ENCODE measurements at regions not wholly inside any gene's neighbourhood (a gene's known extent, or its start where the extent isn't known, plus 50 kb on each side); places are given as distances from the start of the nearest gene placed in this dataset.

DNA sequence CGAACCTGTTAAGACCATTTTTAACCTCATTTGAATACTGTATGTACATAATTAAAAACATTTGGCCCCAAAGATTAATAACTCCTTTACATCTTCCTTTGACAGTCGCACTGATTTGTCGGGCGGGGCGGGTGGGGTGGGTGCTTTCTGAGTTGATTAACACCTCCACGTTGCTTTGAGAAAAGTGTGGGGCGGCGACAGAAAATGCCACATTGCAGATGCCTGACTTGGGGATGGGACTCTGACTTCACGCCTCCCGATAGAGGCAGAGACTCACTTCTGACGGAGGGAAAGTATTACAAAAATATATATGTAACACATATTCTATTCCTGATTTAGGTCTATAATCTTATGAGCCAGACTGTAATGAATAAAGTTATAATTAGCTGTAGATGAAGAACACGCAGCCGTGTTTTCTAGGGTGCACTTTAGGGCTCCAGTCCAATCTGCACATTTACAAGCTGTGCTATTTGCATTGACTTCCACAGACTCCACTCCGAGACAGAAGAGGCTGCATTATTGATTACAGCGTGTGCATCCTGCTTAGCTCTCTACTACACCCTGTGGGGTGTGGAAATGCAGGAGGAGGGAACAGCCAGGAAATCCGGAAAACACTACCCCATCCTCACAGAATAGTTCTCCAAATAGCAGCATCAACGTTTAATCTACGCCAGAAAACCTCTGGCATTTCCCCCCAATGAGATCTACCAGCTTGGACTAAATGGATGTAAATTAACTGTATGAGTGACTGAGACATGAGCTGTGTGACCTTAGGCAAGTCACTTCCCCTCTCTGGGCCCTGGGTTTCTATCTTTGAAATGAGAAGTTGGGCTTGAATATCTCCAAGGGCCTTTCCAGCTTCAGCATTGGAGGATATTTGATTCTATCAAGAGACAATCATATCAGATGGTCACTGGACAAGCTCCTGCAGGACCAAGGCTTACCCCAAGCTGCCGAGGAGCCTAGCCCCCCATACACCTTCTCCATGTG, 308.0 kb downstream of the RRAGC start:
- DNase-seq (ENCODE audit: low read depth in 1 of 2, low spot score in 1 of 2) = no peak

- DNase-seq (ENCODE audit: low read depth in 1 of 2, low spot score in 1 of 2) = no peak
Observed at GRCh38 chr1:38549191-38549590, 310.4 kb downstream of the RRAGC start.

DNA sequence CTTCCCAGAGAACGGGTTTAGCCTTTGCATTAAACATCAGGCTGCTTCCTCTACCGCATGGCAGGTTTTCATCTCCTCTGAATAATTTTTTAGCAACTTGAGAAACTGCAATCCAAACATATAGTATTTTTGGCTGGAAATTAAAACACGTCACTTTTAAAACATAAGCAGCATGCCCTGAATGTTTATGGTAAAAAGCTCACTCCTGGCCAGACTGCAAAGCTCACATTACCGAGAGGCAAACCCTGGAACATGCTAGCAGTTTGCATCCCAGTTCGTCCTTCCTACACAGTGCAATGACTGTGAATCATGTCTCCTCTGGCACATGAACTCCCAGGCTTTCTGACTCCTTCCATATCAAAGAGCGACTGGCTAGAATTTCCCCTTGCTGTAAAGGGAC, 312.3 kb downstream of the RRAGC start:
- DNase-seq (ENCODE audit: low read depth in 1 of 2, low spot score in 1 of 2) = no peak

DNA sequence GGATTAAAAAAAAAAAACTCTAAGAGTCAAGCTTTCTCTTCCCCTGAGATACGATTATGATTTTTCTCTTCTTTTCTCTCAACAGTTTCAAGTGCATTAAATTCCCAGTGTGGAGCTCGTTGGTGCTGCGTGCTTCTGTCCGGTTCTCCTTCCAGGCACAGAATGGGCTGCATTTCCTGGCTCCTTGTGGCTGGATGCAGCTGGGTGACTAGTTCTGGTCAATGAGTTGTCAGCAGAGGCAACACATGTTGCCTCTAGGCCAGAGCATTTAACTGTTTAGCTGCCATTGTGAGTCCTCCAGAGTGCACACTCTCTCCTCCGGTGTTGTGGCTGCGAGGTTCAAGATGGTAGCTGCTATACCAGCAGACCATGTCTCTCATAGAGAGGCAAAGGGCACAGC, 312.9 kb downstream of the RRAGC start:
- no peak for DNase-seq (ENCODE audit: low read depth in 1 of 2, low spot score in 1 of 2)

- DNase-seq (ENCODE audit: low read depth in 1 of 2, low spot score in 1 of 2) = no peak
Observed at GRCh38 chr1:38541223-38541622, 318.3 kb downstream of the RRAGC start.

GRCh38 chr1:38539931-38540330, 319.6 kb downstream of the RRAGC start:
- DNase-seq (ENCODE audit: low read depth in 1 of 2, low spot score in 1 of 2) = no peak

DNA sequence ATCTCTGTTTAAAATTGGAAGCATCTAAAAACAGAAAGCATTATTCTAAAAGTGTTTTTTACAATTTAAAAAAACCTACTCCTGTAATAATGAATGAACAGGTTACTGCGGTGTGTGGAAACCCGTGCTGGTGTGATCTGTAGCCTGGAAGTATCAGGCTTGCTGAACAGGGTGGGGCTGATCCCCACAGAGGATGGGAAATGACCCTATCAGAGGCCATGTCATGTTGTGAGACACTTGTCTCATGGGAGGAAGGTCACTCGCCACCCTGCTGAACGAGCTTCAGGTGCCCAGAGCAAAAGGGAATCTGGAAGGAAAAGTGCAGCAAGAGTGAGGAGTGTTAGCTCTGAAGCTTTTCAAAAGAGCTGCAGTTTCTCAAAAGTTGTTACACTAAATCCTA, 320.7 kb downstream of the RRAGC start:
- no peak for DNase-seq (ENCODE audit: low read depth in 1 of 2, low spot score in 1 of 2)

DNA sequence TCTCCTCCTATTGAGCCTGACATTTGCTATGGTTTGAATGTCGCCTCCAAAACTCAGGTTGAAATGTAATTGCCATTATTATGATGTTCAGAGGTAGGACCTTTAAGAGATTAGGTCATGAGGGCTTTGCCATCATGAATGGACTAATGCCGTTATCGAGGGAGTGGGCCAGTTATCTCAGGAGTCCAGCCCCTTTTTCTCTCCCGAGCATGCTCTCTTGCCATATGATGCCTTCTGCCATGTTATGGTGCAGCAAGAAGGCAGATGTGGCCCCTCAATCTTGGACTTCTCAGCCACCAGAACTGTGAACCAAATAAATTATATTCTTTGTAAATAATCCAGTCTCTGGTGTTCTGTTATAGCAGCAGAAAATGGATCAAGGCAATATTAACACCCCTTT, 323.5 kb downstream of the RRAGC start:
- DNase-seq (ENCODE audit: low read depth in 1 of 2, low spot score in 1 of 2) = no peak

DNA sequence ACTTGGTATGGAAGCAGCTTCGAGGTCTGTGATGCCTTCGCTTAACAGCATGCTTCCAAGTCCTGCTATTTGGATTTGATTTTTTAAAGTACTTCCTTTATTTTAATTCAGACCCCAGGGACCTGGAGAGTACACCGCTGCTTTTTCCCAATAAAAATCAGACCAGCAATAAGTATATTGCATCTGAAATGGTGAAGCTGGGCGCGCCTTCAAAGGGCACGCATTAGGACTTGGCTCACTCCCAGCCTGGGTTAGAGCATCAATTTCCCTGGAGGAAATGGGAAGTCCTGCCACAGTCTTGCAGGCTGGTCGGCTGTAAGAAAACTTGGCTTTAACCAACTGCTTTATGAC, 325.1 kb downstream of the RRAGC start:
- no peak for DNase-seq (ENCODE audit: low read depth in 1 of 2, low spot score in 1 of 2)

DNA sequence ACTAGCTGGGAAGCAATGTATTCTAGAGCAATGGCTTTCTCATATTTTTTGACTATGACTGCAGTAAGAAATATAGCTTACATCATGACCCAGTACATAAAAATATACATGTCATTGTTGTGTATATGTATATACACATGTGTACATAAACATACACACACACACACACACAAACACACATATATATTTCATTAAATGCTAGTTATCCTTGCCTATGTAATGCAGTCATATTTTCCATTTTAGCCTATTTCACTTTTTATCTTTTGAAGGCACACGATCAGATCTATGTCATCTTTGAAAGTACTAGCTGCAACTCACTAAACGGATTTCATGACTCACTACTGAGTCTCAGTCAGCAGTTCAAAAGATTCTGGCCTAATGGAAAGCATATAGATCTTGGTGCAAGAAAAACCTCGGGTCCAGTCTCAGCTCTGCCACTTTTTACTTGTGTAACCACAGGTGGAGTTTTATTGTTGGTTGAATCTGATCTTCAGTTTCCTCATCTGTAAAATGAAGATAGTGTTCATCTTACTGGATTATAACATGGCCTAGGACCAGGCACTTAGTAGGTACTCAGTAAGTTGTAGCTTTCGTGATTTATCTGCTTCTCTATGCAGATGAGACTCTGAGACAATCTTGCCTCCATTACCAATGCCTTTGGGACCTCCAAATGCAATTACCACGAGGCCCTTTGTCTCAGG, 325.6 kb downstream of the RRAGC start:
- DNase-seq (ENCODE audit: low read depth in 1 of 2, low spot score in 1 of 2) = peak in 1 of 2 donors; percentile 24

DNA sequence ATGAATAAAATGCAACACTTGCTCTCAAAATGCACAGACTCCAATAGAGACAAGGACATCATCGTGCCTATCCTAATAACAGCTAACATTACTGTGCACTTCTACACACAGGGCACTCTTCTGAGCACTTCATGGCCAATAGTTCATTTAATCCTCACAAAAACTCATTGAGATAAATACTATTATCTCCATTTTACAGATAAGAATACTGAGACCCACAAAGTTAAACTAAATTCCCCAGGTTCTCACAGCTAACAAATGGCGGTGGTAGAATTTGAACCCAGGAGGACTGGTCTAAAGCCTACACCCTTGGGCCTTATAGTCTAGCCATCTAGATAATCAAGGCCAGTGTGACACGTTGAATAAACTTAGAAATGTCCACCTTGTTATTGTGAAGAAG, 328.6 kb downstream of the RRAGC start:
- DNase-seq (ENCODE audit: low read depth in 1 of 2, low spot score in 1 of 2) = no peak

- DNase-seq (ENCODE audit: low read depth in 1 of 2, low spot score in 1 of 2) = no peak
Observed at GRCh38 chr1:38529946-38530345, 329.6 kb downstream of the RRAGC start.

- DNase-seq (ENCODE audit: low read depth in 1 of 2, low spot score in 1 of 2) = no peak
Observed at GRCh38 chr1:38529391-38529790, 330.2 kb downstream of the RRAGC start.

- no peak for DNase-seq (ENCODE audit: low read depth in 1 of 2, low spot score in 1 of 2)
Observed at GRCh38 chr1:38528623-38529022, 330.9 kb downstream of the RRAGC start.

- DNase-seq (ENCODE audit: low read depth in 1 of 2, low spot score in 1 of 2) = peak in 1 of 2 donors; percentile 59
Observed at GRCh38 chr1:38527373-38527966, 332.1 kb downstream of the RRAGC start.

- DNase-seq (ENCODE audit: low read depth in 1 of 2, low spot score in 1 of 2) = no peak
Observed at GRCh38 chr1:38526046-38526445, 333.5 kb downstream of the RRAGC start.

- DNase-seq (ENCODE audit: low read depth in 1 of 2, low spot score in 1 of 2) = no peak
Observed at GRCh38 chr1:38525343-38526043, 334.1 kb downstream of the RRAGC start.

- DNase-seq (ENCODE audit: low read depth in 1 of 2, low spot score in 1 of 2) = no peak
Observed at GRCh38 chr1:38524025-38524641, 335.4 kb downstream of the RRAGC start.

DNA sequence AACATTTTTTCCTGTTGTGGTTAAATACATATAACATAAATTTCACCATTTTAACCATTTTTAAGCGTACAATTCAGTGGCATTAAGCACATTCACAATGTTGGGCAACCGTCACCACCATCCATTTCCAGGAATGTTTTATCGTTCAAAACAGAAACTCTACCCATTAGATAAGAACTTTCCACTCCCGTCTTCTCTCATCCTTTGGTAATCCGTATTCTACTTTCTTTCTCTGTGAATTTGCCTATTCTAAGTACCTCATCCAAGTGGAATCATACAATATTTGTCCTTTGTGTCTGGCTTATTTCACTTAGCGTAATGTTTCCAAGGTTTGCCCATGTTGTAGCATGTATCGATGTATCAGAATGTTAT, 336.0 kb downstream of the RRAGC start:
- DNase-seq (ENCODE audit: low read depth in 1 of 2, low spot score in 1 of 2) = no peak

- DNase-seq (ENCODE audit: low read depth in 1 of 2, low spot score in 1 of 2) = no peak
Observed at GRCh38 chr1:38522915-38523567, 336.5 kb downstream of the RRAGC start.

DNA sequence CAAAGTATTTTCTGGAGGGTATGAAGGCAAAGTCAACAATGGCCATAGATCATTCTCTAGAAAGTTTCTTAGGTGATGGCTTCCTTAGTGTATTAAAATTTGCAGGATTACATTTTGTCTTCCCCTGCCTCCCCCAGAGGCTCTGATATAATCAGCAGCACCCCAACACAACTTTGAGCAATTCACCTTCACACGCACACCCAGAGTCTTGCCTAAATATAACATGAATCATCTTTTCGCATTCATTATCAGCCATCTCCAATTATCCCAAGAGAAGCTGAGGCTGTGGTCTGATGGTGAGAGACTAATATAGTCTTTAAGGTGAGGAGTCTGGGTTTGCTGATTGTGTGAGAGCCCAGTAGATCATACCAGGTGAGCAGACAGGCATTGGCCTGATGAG, 343.0 kb downstream of the RRAGC start:
- DNase-seq (ENCODE audit: low read depth in 1 of 2, low spot score in 1 of 2) = no peak
